AG09309 (cell line): ENCODE measurements at regions not wholly inside any gene's neighbourhood (a gene's known extent, or its start where the extent isn't known, plus 50 kb on each side); places are given as distances from the start of the nearest gene placed in this dataset.

Experiments
- DNase-seq: peaks from one replicate; pipeline ENCODE4 v3.0.0-alpha.2; 2010; ENCODE audit warnings: low read depth
- H3K4me3 ChIP-seq: 2 replicates; pipeline ENCODE4 v1.5.1; 2011; ENCODE audit warnings: mild to moderate bottlenecking, low read depth, low read length, moderate library complexity; ENCODE audit not compliant: control insufficient read depth
- CTCF ChIP-seq: IDR thresholded peaks from 2 replicates; pipeline ENCODE4 v1.5.1; 2011; ENCODE audit warnings: mild to moderate bottlenecking, low read depth, low read length, inconsistent platforms; ENCODE audit not compliant: insufficient read depth, control insufficient read depth; ENCODE audit errors: missing control alignments

- no peak for TF ChIP-seq CTCF
- no peak overlapping the region for H3K4me3 ChIP-seq
- DNase-seq, result no peak
Measured at GRCh38 chr6:91669154-91669870, 1082.4 kb upstream of the MAP3K7 start.

GRCh38 chr6:91667596-91667995, 1080.7 kb upstream of the MAP3K7 start:
- H3K4me3 ChIP-seq, result no peak overlapping the region
- TF ChIP-seq CTCF, result no peak
- no peak for DNase-seq

GRCh38 chr6:91664327-91664959, 1077.6 kb upstream of the MAP3K7 start:
- H3K4me3 ChIP-seq, result no peak overlapping the region
- no peak for TF ChIP-seq CTCF
- DNase-seq, result no peak

GRCh38 chr6:91660893-91661292, 1074.0 kb upstream of the MAP3K7 start:
- no peak for DNase-seq
- H3K4me3 ChIP-seq, result no peak overlapping the region
- TF ChIP-seq CTCF, result no peak

GRCh38 chr6:91659891-91660290, 1073.0 kb upstream of the MAP3K7 start:
- TF ChIP-seq CTCF, result no peak
- no peak for DNase-seq
- H3K4me3 ChIP-seq, result no peak overlapping the region

- TF ChIP-seq CTCF, result no peak
- H3K4me3 ChIP-seq, result no peak overlapping the region
- DNase-seq, result no peak
Measured at GRCh38 chr6:91654793-91655192, 1067.9 kb upstream of the MAP3K7 start.
